Endothelial cell of umbilical vein (primary cell): ENCODE measurements at regions not wholly inside any gene's neighbourhood (a gene's known extent, or its start where the extent isn't known, plus 50 kb on each side); places are given as distances from the start of the nearest gene placed in this dataset.

Source experiments
- BruUV-seq: library from RNA; stranded (reverse); fragments of 400-500 nt; replicated peaks from 2 replicates; lab custom pipeline; 2021; lab: Mats Ljungman, UMichigan
- CTCF ChIA-PET: fragments of 300-600, 350-600 bp; sonication (Branson Sonifier 250); formaldehyde crosslinking; loops from one replicate; lab custom pipeline; 2021; ENCODE audit warnings: antibody characterized with exemption, inconsistent platforms; lab: Charles Lee
- POLR2A ChIA-PET: fragments of 300-600, 350-600 bp; sonication (Branson Sonifier 250); formaldehyde crosslinking; loops from one replicate; lab custom pipeline; 2021; ENCODE audit warnings: antibody characterized with exemption, inconsistent platforms; lab: Charles Lee
- DNase-seq: peaks from one replicate; pipeline ENCODE4 v3.0.0-alpha.2; 2011; ENCODE audit warnings: low read depth, low spot score
- FAIRE-seq: peaks from 2 replicates; lab custom pipeline; 2011; peaks lifted over from hg19 to GRCh38; lab: Jason Lieb, UNC
- H2AFZ ChIP-seq: 2 replicates; pipeline ENCODE4 v1.6.0; 2012; ENCODE audit warnings: low read depth, low read length, control low read depth, inconsistent platforms
- H3K27ac ChIP-seq: 2 replicates; pipeline ENCODE4 v1.5.1; 2011; ENCODE audit warnings: low read depth, mild to moderate bottlenecking, control low read depth, low read length, moderate library complexity; ENCODE audit not compliant: insufficient read depth
- H3K27me3 ChIP-seq, 2 experiments: 2 replicates each; pipeline versions ENCODE4 v1.6.0 to v1.6.1; 2011; ENCODE audit warnings: low read length in 2 of 2, mixed read lengths in 1 of 2; ENCODE audit not compliant: control insufficient read depth in 2 of 2, insufficient read depth in 2 of 2
- H3K36me3 ChIP-seq, 2 experiments: 2 replicates in 1 of 2; 3 replicates in 1 of 2; pipeline ENCODE4 v1.5.1; 2011; ENCODE audit warnings: low read length in 2 of 2, mild to moderate bottlenecking in 1 of 2, moderate library complexity in 1 of 2; ENCODE audit not compliant: control insufficient read depth in 2 of 2, insufficient read depth in 2 of 2; ENCODE audit errors: extremely low read depth in 1 of 2
- H3K4me1 ChIP-seq: 3 replicates; pipeline ENCODE4 v1.5.1; 2011; ENCODE audit warnings: mild to moderate bottlenecking, low read length; ENCODE audit not compliant: control insufficient read depth, insufficient read depth; ENCODE audit errors: extremely low read depth
- H3K4me2 ChIP-seq: 2 replicates; pipeline ENCODE4 v1.6.1; 2011; ENCODE audit warnings: low read length, control low read depth, mixed read lengths; ENCODE audit not compliant: insufficient read depth
- H3K4me3 ChIP-seq, 3 experiments: fragments of 200-600 bp in 1 of 3; sonication (generic), shearing (Covaris generic) in 1 of 3; replicated peaks in 1 of 3; 2 replicates each; pipeline ENCODE4 v1.5.1; 2011 to 2016; ENCODE audit warnings: control low read depth in 3 of 3, low read length in 3 of 3, mild to moderate bottlenecking in 2 of 3, inconsistent platforms in 1 of 3, low read depth in 1 of 3, moderate library complexity in 1 of 3; ENCODE audit not compliant: insufficient read depth in 1 of 3
- H3K79me2 ChIP-seq: 2 replicates; pipeline ENCODE4 v1.6.0; 2012; ENCODE audit warnings: low read length, inconsistent platforms; ENCODE audit not compliant: control insufficient read depth, insufficient read depth
- H3K9ac ChIP-seq: replicated peaks from 2 replicates; pipeline ENCODE3; 2011; ENCODE audit warnings: low read length, control low read depth; ENCODE audit not compliant: insufficient read depth; ENCODE audit errors: extremely low read depth
- H3K9me1 ChIP-seq: replicated peaks from 3 replicates; pipeline ENCODE4 v1.6.0; 2011; ENCODE audit warnings: mild to moderate bottlenecking, low read length; ENCODE audit not compliant: control insufficient read depth, insufficient read depth; ENCODE audit errors: extremely low read depth
- H3K9me3 ChIP-seq: replicated peaks from 2 replicates; pipeline ENCODE4 v1.5.1; 2012; ENCODE audit warnings: low read length, inconsistent platforms; ENCODE audit not compliant: control insufficient read depth, insufficient read depth
- H4K20me1 ChIP-seq: replicated peaks from 2 replicates; pipeline ENCODE3; 2011; ENCODE audit warnings: mild to moderate bottlenecking, low read length; ENCODE audit not compliant: control insufficient read depth, insufficient read depth; ENCODE audit errors: extremely low read depth
- CTCF ChIP-seq, 2 donors: IDR thresholded peaks; 1 replicate in 1 of 2; 2 replicates in 1 of 2; pipeline ENCODE4 v1.5.1; 2011; ENCODE audit warnings: low read length in 2 of 2, mild to moderate bottlenecking in 2 of 2, moderate library complexity in 2 of 2, control low read depth in 1 of 2, inconsistent platforms in 1 of 2, low read depth in 1 of 2; ENCODE audit not compliant: insufficient read depth in 1 of 2; ENCODE audit errors: extremely low read depth in 1 of 2
- EZH2 ChIP-seq: IDR thresholded peaks from 2 replicates; pipeline ENCODE4 v1.6.1; 2012; ENCODE audit warnings: borderline replicate concordance, low read depth, mild to moderate bottlenecking, moderate library complexity, low read length, inconsistent platforms; ENCODE audit not compliant: severe bottlenecking
- FOS ChIP-seq: IDR thresholded peaks from 2 replicates; pipeline ENCODE4 v1.6.1; 2011; ENCODE audit warnings: mild to moderate bottlenecking, low read length, moderate library complexity, borderline replicate concordance; ENCODE audit not compliant: insufficient read depth
- GATA2 ChIP-seq: IDR thresholded peaks from 2 replicates; pipeline ENCODE4 v1.7.0; 2011; ENCODE audit warnings: low read depth, mild to moderate bottlenecking, moderate library complexity, mixed read lengths, low read length; ENCODE audit not compliant: insufficient read length, insufficient read depth
- JUN ChIP-seq: IDR thresholded peaks from 2 replicates; pipeline ENCODE4 v1.6.1; 2011; ENCODE audit warnings: borderline replicate concordance, low read depth; ENCODE audit not compliant: insufficient read length, insufficient read depth
- MAX ChIP-seq: IDR thresholded peaks from 2 replicates; pipeline ENCODE4 v1.6.1; 2011; ENCODE audit not compliant: insufficient read depth, insufficient read length
- MYC ChIP-seq: IDR thresholded peaks from one replicate; pipeline ENCODE4 v1.6.1; 2011; ENCODE audit warnings: mild to moderate bottlenecking, low read depth, low read length
- POLR2A ChIP-seq: IDR thresholded peaks from 2 replicates; pipeline ENCODE4 v1.6.1; 2012; ENCODE audit warnings: low read depth, mild to moderate bottlenecking, control low read depth, low read length
- POLR2AphosphoS5 ChIP-seq: IDR thresholded peaks from 2 replicates; pipeline ENCODE4 v1.6.1; 2012; ENCODE audit warnings: low read depth, mild to moderate bottlenecking, control low read depth, low read length, moderate library complexity; ENCODE audit not compliant: insufficient read depth
- dilution Hi-C: fragments of 300-500 bp; cut with MboI; formaldehyde crosslinking; loops from one replicate; pipeline ENCODE4 v1.15.0; 2019; ENCODE audit warnings: low sequenced_read_pairs; ENCODE audit not compliant: extremely low pct_ligation_motif_present
- intact Hi-C: fragments of 100-400 bp; cut with micrococcal nuclease; formaldehyde crosslinking; loops from one replicate; pipeline ENCODE4 v1.10.0; 2022

GRCh38 chr3:76615719-76616118, 424.2 kb upstream of the ROBO2 start:
- Histone ChIP-seq H4K20me1 (no peaks in the 10 kb centered on the region), H3K27ac (no peak overlapping the region), H3K27me3 (no peaks in the 10 kb centered on the region), H3K4me2 (no peak overlapping the region), H3K36me3 (no peaks in the 10 kb centered on the region), H3K4me3 (no peak overlapping the region), H2AFZ (no peak overlapping the region), H3K9me1 (no peaks in the 10 kb centered on the region), H3K4me1 (no peaks in the 10 kb centered on the region), H3K79me2 (no peaks in the 10 kb centered on the region), H3K9me3 (no peaks in the 10 kb centered on the region), H3K9ac (no peak overlapping the region)
- dilution Hi-C loops: no loop called here
- POLR2A ChIA-PET: no interaction called here
- TF ChIP-seq MAX: no peak
- no peak for TF ChIP-seq GATA2
- no peak for TF ChIP-seq POLR2A
- FAIRE-seq: no peak
- no peak for DNase-seq
- CTCF ChIA-PET: no interaction called here
- BruUV-seq: no TSS peak
- intact Hi-C loops: no loop called here

GRCh38 chr3:76624164-76624563, 415.7 kb upstream of the ROBO2 start:
- TF ChIP-seq JUN: no peak
- TF ChIP-seq EZH2: no peak
- no peak for TF ChIP-seq POLR2AphosphoS5
- no peak for TF ChIP-seq POLR2A
- no peak for TF ChIP-seq MYC
- no peak for TF ChIP-seq GATA2
- TF ChIP-seq FOS: no peak
- no peak for TF ChIP-seq MAX
- no peak for TF ChIP-seq CTCF (IDR thresholded peaks at IDR 0.05; ENCODE audit: extremely low read depth in 1 of 2, insufficient read depth in 1 of 2, low read depth in 1 of 2, low read length in 2 of 2)
- H2AFZ ChIP-seq: no peak overlapping the region
- intact Hi-C loops: no loop called here
- no peak for DNase-seq
- no peak overlapping the region for H3K9ac ChIP-seq
- H3K4me3 ChIP-seq: no peak overlapping the region
- H3K36me3 ChIP-seq: no peaks in the 10 kb centered on the region
- no peaks in the 10 kb centered on the region for H3K9me3 ChIP-seq
- no peaks in the 10 kb centered on the region for H3K4me1 ChIP-seq
- BruUV-seq: no TSS peak
- POLR2A ChIA-PET: no interaction called here
- no peaks in the 10 kb centered on the region for H4K20me1 ChIP-seq
- no peaks in the 10 kb centered on the region for H3K9me1 ChIP-seq
- no peaks in the 10 kb centered on the region for H3K79me2 ChIP-seq
- no peaks in the 10 kb centered on the region for H3K27me3 ChIP-seq
- H3K4me2 ChIP-seq: no peak overlapping the region
- dilution Hi-C loops: no loop called here
- CTCF ChIA-PET: no interaction called here
- FAIRE-seq: no peak
- H3K27ac ChIP-seq: no peak overlapping the region
